ENCODE measurements at regions not wholly inside any gene's neighbourhood (a gene's known extent, or its start where the extent isn't known, plus 50 kb on each side); places are given as distances from the start of the nearest gene placed in this dataset.

DNA sequence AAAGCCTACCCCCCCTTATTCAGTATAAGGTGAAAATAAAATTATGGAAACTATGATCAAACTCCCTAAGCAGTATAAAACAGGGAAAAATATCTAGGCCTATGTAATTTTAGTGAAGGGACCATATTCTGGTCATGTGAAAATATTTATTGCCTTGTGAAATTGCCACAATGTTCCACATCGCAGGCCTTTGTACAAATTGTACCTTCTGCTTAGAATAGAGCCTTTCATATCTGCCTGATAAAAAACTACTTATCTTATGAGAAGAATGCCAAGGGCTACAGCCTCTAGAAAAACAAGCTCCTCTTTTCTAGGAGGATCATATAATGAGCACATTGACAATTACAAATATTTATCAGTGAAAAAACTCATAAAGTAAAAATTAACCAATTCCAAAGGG lies 1280.0 kb downstream of the EFNB2 start:
- no peak for TF ChIP-seq CTCF (IDR thresholded peaks at IDR 0.05)

- TF ChIP-seq CTCF (IDR thresholded peaks at IDR 0.05) = no peak
Measured at GRCh38 chr13:105251293-105251692, 1284.2 kb downstream of the EFNB2 start.

GRCh38 chr13:105247830-105248229 lies 1287.6 kb downstream of the EFNB2 start:
- TF ChIP-seq CTCF (IDR thresholded peaks at IDR 0.05) = no peak

DNA sequence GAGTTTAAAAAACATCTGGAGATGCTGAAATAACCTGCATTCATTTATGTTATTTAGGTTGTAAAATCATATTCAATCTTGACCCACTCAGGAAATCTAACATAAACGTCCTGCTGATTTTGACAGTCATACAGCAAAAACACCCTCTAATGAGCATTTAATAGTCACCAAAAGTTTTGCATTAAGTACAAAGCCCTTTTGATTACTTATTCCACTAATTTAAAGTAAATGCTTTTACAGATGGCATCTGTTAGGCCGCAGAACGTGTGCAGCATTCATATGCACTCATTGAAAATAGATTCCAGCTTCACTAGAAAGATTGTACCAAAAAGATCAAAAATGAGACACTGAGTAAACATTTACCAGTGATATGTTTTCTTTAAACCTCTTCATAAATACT lies 1295.1 kb downstream of the EFNB2 start:
- no peak for TF ChIP-seq CTCF (IDR thresholded peaks at IDR 0.05)

DNA sequence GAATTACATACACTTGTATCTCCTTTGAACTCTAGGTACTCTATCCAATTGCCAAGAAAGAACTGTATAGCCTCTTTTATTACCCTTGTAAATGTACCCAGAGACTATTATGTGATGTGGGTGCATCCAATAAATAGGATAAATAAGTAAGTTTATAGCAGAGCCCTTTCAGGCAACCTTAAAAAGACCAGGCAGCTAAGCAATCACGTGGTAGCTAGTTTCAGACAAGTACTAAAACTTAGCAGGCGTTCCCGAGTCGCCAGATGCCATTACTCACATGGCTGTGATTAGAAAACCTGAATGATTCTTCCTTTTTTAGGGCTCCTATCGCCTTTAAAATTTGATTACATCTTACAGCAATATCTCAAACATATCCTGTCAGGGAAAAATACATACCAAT lies 1303.0 kb downstream of the EFNB2 start:
- no peak for TF ChIP-seq CTCF (IDR thresholded peaks at IDR 0.05)

- no peak for TF ChIP-seq CTCF (IDR thresholded peaks at IDR 0.05)
Measured at GRCh38 chr13:105232006-105232405, 1303.5 kb downstream of the EFNB2 start.

DNA sequence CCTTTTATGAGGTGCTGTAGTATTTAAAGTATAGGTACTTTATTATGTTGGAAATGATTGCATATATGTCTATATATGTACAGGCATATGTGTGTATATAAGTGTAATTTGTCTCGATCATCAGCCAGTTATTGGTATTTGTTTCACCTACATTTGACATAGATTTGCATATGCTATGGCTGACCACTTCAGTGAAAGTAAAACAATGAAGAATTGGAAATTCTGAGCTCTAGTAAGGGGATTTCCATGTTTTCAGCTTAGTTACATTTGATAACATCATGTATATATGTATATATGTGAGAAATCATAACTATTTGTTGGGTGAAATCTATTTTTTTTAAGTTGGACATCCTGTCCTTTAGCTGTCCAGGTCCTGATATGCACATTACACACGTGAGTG lies 1303.9 kb downstream of the EFNB2 start:
- no peak for TF ChIP-seq CTCF (IDR thresholded peaks at IDR 0.05)

GRCh38 chr13:105220881-105221280 lies 1314.6 kb downstream of the EFNB2 start:
- TF ChIP-seq CTCF (IDR thresholded peaks at IDR 0.05) = no peak
